ENCODE measurements at regions not wholly inside any gene's neighbourhood (a gene's known extent, or its start where the extent isn't known, plus 50 kb on each side); places are given as distances from the start of the nearest gene placed in this dataset.

DNA sequence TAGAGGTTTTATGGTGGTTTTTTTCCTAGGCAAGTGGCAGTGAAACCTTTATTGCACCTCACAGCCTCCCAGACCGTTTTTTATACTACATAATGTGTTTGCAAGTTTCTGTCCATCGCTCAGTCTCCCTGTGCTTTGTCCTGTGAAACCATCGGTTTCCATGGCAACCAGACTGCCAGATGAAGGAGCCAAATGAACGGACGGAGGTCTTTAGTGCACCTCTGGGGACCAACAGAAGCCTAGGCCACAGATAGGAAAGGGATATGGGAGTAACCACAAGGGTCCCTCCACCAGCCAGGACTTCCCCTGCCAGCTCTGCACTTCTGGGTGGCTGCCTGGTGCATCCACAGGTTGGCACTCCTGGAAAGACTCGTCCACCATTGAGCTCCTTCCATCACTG lies 165.0 kb downstream of the CHST1 start:
- DNase-seq (ENCODE audit: low read depth, low spot score), result peak; percentile 45
- Mint-ChIP-seq H3K27me3 (ENCODE audit: low read depth) (peaks cover 6% of the 10 kb centered on the region), H3K27ac (ENCODE audit: unreplicated experiment) (peak overlapping the region; percentile 81), H3K4me3 (peak overlapping the region; percentile 27), H3K4me1 (peaks cover 43% of the 10 kb centered on the region), H3K9me3 (peaks cover 8% of the 10 kb centered on the region), H3K36me3 (ENCODE audit: low read depth) (no peaks in the 10 kb centered on the region)
- TF ChIP-seq, protein P1, sequence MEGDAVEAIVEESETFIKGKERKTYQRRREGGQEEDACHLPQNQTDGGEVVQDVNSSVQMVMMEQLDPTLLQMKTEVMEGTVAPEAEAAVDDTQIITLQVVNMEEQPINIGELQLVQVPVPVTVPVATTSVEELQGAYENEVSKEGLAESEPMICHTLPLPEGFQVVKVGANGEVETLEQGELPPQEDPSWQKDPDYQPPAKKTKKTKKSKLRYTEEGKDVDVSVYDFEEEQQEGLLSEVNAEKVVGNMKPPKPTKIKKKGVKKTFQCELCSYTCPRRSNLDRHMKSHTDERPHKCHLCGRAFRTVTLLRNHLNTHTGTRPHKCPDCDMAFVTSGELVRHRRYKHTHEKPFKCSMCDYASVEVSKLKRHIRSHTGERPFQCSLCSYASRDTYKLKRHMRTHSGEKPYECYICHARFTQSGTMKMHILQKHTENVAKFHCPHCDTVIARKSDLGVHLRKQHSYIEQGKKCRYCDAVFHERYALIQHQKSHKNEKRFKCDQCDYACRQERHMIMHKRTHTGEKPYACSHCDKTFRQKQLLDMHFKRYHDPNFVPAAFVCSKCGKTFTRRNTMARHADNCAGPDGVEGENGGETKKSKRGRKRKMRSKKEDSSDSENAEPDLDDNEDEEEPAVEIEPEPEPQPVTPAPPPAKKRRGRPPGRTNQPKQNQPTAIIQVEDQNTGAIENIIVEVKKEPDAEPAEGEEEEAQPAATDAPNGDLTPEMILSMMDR (conservative IDR thresholded peaks at IDR 0.05), result no peak

DNA sequence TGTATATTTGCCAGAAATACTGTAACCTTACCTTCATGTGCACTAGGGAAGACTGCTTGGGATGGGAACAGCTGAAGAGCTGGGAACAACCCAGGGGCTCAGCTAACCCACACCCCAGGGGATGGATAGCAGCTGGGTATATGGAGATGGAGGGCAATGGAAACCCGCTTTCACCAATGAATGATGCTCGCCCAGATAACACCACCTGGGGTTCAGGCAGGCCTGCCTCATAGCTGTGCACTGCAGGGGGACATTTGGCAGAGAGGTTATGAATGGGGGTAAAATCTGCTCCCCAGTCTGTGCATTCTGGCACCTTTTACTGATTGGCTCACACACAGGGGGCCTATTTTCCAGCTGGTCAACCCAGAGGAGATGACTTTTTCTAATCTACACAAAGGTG lies 170.7 kb downstream of the CHST1 start:
- H3K27ac Mint-ChIP-seq (ENCODE audit: unreplicated experiment), result no peak overlapping the region
- H3K36me3 Mint-ChIP-seq (ENCODE audit: low read depth), result no peaks in the 10 kb centered on the region
- no peak overlapping the region for H3K4me3 Mint-ChIP-seq
- peaks cover 16% of the 10 kb centered on the region for H3K4me1 Mint-ChIP-seq
- TF ChIP-seq, protein P1 (conservative IDR thresholded peaks at IDR 0.05), result no peak
- H3K27me3 Mint-ChIP-seq (ENCODE audit: low read depth), result peaks cover 38% of the 10 kb centered on the region
- DNase-seq (ENCODE audit: low read depth, low spot score), result no peak
- H3K9me3 Mint-ChIP-seq, result peaks cover 9% of the 10 kb centered on the region

DNA sequence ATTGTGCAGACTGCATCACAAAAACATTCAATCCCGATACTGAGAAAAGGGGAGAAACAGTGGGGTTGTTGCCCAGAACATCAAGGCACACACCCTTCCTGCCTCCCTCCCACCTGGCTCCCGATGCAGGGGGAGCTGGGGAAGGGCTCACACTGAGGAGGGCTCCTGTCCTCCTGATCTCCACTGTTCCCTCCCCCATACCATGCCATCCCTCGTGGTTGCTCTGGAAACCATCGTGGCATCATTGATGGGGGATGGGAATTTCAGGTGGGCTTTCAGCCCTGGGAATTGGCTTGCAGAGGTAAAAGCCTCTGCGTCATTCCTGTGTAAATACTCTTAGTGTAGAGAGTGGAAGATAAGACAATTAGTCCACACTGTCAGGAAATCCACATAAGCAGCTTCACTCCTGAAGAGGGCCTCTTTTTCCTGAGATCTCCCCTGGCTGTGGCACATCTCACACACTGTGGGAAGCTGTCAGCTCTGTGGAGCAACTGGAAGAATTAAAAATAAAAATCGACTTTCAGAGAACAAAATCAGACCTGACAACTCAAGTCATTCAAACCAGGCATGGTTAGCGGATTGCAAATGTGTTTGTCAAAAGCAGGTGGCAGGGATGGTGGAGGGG lies 176.0 kb downstream of the CHST1 start:
- Mint-ChIP-seq H3K4me3 (no peak overlapping the region), H3K9me3 (peaks cover 4% of the 10 kb centered on the region), H3K36me3 (ENCODE audit: low read depth) (no peaks in the 10 kb centered on the region), H3K27me3 (ENCODE audit: low read depth) (peaks cover 28% of the 10 kb centered on the region), H3K4me1 (peaks cover 18% of the 10 kb centered on the region), H3K27ac (ENCODE audit: unreplicated experiment) (no peak overlapping the region)
- DNase-seq (ENCODE audit: low read depth, low spot score), result no peak
- TF ChIP-seq, protein P1 (conservative IDR thresholded peaks at IDR 0.05), result no peak

DNA sequence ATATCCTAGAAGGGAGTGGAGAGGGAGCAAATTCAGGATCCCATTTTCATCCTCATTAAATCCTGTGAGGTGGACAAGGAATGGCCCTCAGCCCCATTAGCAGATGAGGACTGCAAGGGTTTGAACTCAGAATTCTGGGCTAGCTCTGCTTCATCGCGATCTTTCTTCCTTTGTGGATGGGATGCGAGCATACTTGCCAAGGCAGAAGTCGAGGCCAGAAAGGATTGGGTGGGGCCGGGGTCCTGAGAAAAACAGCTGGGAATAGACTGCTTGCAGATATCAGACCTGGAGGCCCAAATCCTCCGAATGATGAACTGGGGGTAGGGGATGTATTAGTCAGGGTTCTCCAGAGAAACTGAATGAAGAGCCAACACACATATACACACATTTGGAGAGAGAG lies 179.0 kb downstream of the CHST1 start:
- Mint-ChIP-seq H3K9me3 (no peaks in the 10 kb centered on the region), H3K27ac (ENCODE audit: unreplicated experiment) (no peak overlapping the region)
- TF ChIP-seq, protein P1 (conservative IDR thresholded peaks at IDR 0.05), result no peak

DNA sequence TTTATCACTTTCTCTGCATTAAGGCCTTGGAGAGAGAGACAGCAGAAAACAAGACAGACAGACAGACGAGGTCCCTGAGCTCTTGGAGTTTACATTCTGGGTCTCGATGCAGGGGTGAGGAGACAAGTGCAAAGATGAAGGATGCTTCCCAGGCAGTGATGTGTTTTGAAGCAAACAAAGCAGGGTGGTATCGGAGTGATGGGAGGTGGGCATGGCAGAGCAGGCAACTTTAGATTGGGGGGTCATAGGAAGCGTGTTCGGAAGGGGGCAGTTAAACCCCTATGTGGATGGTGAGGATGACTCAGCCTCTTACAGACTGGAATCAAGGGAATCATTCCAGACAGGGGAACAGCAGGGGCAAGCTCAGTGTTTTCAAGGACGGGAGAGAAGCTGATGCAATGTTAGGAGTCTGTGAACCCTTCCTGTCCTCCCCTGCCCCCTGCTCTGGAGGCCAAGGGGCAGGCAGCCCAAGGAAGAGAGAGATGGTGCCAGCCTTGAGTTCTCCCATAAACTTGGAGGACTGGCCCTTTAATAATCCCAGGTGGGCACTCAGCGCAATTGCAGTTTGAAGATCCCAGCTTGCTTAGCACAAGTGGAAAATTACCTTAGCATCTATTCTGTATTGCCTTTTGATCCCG lies 180.2 kb downstream of the CHST1 start:
- H3K4me1 Mint-ChIP-seq, result peaks cover 14% of the 10 kb centered on the region
- peak overlapping the region; percentile 3 for H3K27ac Mint-ChIP-seq (ENCODE audit: unreplicated experiment)
- H3K36me3 Mint-ChIP-seq (ENCODE audit: low read depth), result no peaks in the 10 kb centered on the region
- H3K27me3 Mint-ChIP-seq (ENCODE audit: low read depth), result peaks cover 3% of the 10 kb centered on the region
- TF ChIP-seq, protein P1 (conservative IDR thresholded peaks at IDR 0.05), result no peak
- no peaks in the 10 kb centered on the region for H3K9me3 Mint-ChIP-seq
- no peak for DNase-seq (ENCODE audit: low read depth, low spot score)
- no peak overlapping the region for H3K4me3 Mint-ChIP-seq

More for the DNA sequence above, 179.0 kb downstream of the CHST1 start:
- H3K36me3 Mint-ChIP-seq (ENCODE audit: low read depth), result no peaks in the 10 kb centered on the region
- peaks cover 11% of the 10 kb centered on the region for H3K27me3 Mint-ChIP-seq (ENCODE audit: low read depth)
- no peak overlapping the region for H3K4me3 Mint-ChIP-seq
- H3K4me1 Mint-ChIP-seq, result peaks cover 14% of the 10 kb centered on the region
- no peak for DNase-seq (ENCODE audit: low read depth, low spot score)
